ENCODE measurements at regions not wholly inside any gene's neighbourhood (a gene's known extent, or its start where the extent isn't known, plus 50 kb on each side); places are given as distances from the start of the nearest gene placed in this dataset.

DNA sequence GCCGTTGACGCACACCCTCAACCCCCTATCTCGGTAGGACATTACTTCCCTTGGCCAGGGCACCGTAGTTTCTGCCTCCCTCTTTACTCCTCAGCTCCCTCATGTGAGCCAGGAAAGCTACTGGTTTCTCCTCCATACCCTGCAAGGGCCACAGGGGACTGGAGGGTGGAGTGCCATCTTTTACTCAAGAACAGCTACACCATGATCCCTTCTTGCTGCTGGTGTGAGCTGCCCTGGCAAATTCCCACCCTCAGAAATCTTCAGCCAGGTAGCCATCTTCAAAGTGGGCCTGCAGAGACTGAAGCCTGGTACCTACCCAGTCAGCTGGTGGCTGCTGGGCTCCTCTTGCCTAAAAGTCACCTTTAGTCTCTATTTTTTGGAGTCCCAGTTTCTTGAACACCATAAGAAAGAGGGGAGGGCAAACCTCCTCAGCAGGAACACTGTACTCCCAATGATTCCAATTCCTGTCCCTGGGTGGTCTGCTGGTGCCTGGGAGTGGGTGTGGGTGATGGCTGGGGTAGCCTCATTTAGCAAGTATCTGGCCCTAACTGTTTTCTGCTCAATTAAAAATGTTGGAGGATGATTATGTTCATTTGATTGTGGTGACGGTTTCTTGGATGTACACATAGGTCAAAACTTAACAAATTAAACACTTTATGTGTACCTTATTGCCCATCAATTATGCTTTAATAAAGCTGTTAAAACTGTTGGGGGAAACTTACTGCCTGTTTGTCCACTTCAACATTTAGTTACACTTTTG is 105.0 kb upstream of the NPY start:
- in situ Hi-C loops (cut with MboI; ENCODE audit: low sequenced_read_pairs) = no loop called here

- in situ Hi-C loops (cut with MboI; ENCODE audit: low sequenced_read_pairs) = no loop called here
Measured at GRCh38 chr7:24191362-24191761, 92.6 kb upstream of the NPY start.

GRCh38 chr7:24192053-24192452 is 91.9 kb upstream of the NPY start:
- in situ Hi-C loops (cut with MboI; ENCODE audit: low sequenced_read_pairs) = no loop called here

DNA sequence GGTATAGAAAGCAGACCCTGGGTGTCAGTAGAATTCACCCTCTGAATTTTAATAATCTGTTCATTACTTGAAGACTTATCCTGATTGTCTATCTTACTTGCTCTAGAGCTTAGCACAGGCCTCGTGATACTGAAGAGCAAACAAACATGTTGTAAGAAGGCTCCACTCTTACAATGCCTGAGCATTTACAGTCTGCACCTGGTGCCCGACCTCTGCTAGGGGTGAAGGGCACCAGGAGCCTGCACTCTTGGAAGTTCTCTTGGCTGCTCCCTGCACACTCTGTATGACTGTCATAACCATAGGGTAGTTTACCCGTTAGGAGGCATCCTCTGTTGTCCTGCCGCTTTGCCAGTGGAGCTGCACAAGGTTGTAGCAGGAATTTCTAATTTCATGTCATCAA is 91.3 kb upstream of the NPY start:
- in situ Hi-C loops (cut with MboI; ENCODE audit: low sequenced_read_pairs) = no loop called here

DNA sequence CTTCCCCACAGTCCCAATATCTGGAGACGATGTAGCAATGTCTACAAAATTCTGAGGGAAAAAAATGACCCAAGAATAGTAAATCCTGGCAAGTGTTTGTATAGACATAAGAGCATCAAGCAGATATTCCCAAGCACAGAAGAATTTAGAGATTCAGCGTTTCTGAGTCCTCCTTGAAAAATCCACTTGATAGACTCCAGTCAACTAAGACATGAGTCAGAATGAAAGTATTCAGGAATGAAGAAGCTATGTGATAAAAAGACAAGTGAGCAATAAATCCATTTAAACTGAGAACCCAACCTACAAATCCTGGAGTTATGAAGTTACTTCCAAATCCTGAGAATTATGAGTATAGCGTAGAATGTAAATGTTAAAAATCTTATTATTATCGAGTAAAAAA is 86.1 kb upstream of the NPY start:
- in situ Hi-C loops (cut with MboI; ENCODE audit: low sequenced_read_pairs) = no loop called here

DNA sequence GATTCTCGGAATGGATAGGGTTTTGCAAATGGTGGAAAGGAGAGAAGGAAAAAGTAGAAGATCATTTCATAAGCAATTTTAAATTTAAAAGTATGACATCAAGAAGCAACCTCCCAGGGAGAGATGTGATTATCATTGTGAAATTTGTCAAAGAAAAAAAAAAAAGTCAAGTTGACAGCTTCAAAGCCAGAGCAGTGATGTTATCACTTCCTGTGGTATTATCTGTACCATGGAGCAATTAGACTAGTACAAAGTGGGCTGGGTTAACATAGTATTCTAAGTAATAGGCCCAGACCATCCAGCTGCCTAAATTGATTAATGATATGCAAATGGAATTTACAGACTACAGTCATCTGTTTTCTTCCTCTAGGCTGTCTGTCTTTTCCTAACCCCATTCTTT is 84.0 kb upstream of the NPY start:
- in situ Hi-C loops (cut with MboI; ENCODE audit: low sequenced_read_pairs) = no loop called here

GRCh38 chr7:24200407-24200966 is 83.5 kb upstream of the NPY start:
- in situ Hi-C loops (cut with MboI; ENCODE audit: low sequenced_read_pairs) = no loop called here

GRCh38 chr7:24201226-24201625 is 82.8 kb upstream of the NPY start:
- in situ Hi-C loops (cut with MboI; ENCODE audit: low sequenced_read_pairs) = no loop called here

DNA sequence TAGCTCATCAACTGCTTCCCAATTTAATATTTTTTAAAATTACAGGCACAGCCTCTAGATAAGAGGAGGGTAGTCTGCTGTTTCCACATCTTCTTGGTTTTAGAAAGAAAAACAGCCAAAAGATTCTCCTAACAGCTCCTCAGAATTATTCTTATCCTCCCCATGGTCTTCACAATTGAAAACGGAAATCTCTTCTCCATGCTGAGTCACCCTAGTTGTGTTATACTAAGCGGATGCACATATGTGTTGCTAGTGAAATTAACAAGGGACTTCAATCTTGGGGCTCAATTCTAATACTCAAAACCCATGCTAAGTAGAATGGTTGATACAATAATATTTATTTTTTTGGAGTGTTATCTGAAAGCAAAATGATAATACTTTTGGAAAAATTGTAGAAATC is 71.9 kb upstream of the NPY start:
- in situ Hi-C loops (cut with MboI; ENCODE audit: low sequenced_read_pairs) = no loop called here

DNA sequence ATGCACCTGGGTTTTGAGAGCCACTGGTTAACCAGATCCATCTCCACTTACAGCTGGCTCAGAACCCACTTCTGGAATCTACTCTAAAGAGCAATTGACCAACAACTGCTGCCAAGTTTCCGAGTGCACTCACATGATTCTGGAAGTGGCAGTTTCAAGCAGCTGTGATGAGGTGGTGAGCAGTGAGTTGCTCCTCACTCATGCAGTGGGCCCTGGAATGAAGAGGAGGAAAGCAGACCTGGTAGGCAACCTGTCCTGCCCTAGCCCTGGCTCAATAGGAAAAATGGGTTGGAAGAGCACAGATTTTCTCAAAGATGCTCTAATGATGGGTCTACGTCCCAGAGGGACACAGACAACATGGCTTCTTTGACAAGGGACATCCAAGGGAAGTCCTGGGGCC is 70.7 kb upstream of the NPY start:
- in situ Hi-C loops (cut with MboI; ENCODE audit: low sequenced_read_pairs) = no loop called here

- in situ Hi-C loops (cut with MboI; ENCODE audit: low sequenced_read_pairs) = no loop called here
Measured at GRCh38 chr7:24214670-24215069, 69.3 kb upstream of the NPY start.

DNA sequence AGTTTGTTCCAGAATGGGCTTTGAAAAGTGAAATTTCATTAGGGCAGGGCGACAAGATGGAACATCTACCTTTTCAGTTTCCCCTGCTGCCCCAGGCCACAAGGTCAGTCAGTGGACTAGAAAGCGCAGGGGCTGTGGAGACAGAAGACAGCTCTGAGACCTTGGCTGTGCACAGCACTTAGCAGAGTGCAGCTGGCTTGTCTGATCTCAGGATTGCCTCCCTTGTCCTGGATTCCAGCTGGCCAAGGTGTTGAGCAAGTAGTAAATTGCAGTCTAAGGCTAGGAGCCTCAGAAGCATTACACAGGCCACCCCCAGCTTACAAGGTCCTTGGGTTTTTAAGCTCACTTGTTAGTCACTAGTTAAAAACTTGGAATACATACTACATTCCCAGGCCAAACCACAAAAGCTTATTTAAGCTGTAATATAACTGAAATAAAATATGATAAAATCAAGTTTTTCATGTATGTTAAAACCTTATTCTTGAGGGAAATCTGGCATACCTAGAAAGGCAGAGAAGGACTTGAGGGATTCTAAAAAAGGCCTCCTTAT is 67.3 kb upstream of the NPY start:
- in situ Hi-C loops (cut with MboI; ENCODE audit: low sequenced_read_pairs) = no loop called here

GRCh38 chr7:24221500-24221899 is 62.5 kb upstream of the NPY start:
- in situ Hi-C loops (cut with MboI; ENCODE audit: low sequenced_read_pairs) = no loop called here

DNA sequence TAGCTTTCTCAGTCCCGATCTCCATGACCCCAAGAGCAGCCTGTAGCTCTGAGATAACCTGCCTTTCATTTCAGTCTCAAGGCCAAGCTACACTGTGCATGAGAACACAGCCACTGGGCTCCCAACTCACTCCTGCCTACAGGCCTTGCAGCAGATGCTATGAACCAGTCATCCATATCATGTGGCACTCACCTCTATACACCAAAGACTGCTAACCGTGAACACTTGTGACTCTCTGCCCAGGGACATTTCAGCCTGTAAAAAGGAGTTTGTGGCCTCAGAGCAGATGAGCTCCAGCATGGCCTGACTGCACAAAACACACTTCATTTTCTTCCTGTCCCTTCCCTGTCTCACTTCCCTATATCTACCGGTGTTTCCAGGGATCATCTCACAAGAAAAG is 56.9 kb upstream of the NPY start:
- in situ Hi-C loops (cut with MboI; ENCODE audit: low sequenced_read_pairs) = no loop called here

- in situ Hi-C loops (cut with MboI; ENCODE audit: low sequenced_read_pairs) = no loop called here
Measured at GRCh38 chr7:24227603-24228359, 56.2 kb upstream of the NPY start.

DNA sequence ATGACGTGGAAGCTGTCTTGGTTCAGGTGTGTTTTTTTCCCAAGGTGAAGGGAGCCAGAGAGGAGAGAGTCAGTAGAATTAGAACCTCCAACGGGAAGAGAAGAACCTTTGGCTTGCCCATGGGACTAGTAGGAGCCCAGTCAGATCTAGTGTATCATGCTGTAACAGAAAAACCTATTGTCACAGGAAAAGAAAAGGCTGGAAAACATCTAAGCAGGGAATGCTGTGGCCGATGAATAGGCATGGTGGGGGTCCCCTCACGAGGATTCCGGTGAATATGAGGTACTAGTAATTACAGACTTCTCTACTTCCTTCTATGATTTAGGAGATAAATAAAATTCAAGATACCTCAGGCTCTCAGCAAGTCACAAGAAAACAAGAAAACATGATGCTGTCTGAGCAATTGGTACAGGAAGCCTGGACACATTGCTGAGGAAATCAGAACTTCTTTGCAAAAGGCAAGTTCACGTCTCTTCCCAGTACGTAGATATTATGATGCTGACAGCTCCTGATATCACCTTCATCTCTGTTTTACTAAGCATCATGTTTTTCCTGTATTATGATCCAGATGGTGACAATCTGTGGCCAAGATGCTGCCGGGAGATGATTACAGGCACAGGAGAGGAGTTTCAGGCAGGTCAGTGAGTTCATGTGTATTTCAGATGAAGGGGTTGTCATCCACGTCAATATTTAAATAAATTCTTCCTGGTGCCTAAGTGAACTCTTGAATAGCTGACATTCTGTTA is 54.3 kb upstream of the NPY start:
- in situ Hi-C loops (cut with MboI; ENCODE audit: low sequenced_read_pairs) = no loop called here

- in situ Hi-C loops (cut with MboI; ENCODE audit: low sequenced_read_pairs) = no loop called here
Measured at GRCh38 chr7:24231493-24231892, 52.5 kb upstream of the NPY start.

DNA sequence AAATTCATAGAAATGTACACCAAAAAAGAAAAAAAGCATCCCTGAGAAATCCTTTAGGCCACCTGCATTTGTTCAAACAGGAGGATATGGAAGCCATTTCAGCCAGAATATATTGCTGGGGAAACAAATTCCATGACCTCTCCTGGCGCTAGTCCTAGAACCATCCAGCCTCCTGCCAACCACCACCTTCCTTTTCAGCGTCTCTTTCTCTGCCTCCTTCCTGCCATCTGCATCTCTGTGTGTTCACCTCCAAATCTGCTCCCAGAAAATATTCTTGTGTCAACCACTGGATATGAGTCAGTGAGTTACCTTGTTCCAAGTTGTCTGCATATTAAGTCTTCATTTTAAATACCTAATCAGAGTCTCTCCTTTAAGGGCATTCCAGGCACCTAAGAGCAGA is 50.6 kb upstream of the NPY start:
- in situ Hi-C loops (cut with MboI; ENCODE audit: low sequenced_read_pairs) = no loop called here

Measured in HL-60/S4 treated with phorbol 12-myristate 13-acetate at 8.2 ng/mL for 4 days and 3 days (cell line).